Osteoblast (primary cell): ENCODE measurements at regions not wholly inside any gene's neighbourhood (a gene's known extent, or its start where the extent isn't known, plus 50 kb on each side); places are given as distances from the start of the nearest gene placed in this dataset.

Source experiments
- DNase-seq: peaks from one replicate; pipeline ENCODE4 v3.0.0; 2011; ENCODE audit warnings: low spot score, mixed read lengths; ENCODE audit not compliant: insufficient read length; ENCODE audit errors: missing footprints
- H2AFZ ChIP-seq: 2 replicates; pipeline ENCODE4 v1.6.0; 2011; ENCODE audit warnings: mild to moderate bottlenecking, low read length
- H3K27ac ChIP-seq: 2 replicates; pipeline ENCODE4 v1.5.1; 2011; ENCODE audit warnings: mild to moderate bottlenecking, low read depth, low read length, moderate library complexity
- H3K27me3 ChIP-seq: 2 replicates; pipeline ENCODE4 v1.6.0; 2012; ENCODE audit warnings: mild to moderate bottlenecking, control low read depth, inconsistent platforms, low read length, moderate library complexity; ENCODE audit not compliant: insufficient read depth
- H3K36me3 ChIP-seq: 2 replicates; pipeline ENCODE4 v1.5.1; 2011; ENCODE audit warnings: mild to moderate bottlenecking, low read length, control low read depth, moderate library complexity; ENCODE audit not compliant: insufficient read depth
- H3K4me1 ChIP-seq: 2 replicates; pipeline ENCODE4 v1.5.1; 2011; ENCODE audit warnings: mild to moderate bottlenecking, low read length, control low read depth, moderate library complexity; ENCODE audit not compliant: insufficient read depth
- H3K4me2 ChIP-seq: 2 replicates; pipeline ENCODE4 v1.6.0; 2011; ENCODE audit warnings: mild to moderate bottlenecking, low read length; ENCODE audit not compliant: insufficient read depth
- H3K4me3 ChIP-seq: fragments of 200-600 bp; sonication (generic); 3 replicates; pipeline ENCODE4 v1.5.1; 2012; ENCODE audit warnings: mild to moderate bottlenecking, low read length, inconsistent platforms; ENCODE audit not compliant: insufficient read depth
- H3K79me2 ChIP-seq: 2 replicates; pipeline ENCODE4 v1.6.0; 2012; ENCODE audit warnings: mild to moderate bottlenecking, low read length, control low read depth, inconsistent platforms; ENCODE audit not compliant: insufficient read depth
- H3K9me3 ChIP-seq: 2 replicates; pipeline ENCODE4 v1.5.1; 2011; ENCODE audit warnings: low read depth, low read length, control low read depth
- H4K20me1 ChIP-seq: 2 replicates; pipeline ENCODE4 v1.6.0; 2012; ENCODE audit warnings: mild to moderate bottlenecking, low read length, control low read depth; ENCODE audit not compliant: insufficient read depth
- CTCF ChIP-seq: IDR thresholded peaks from 2 replicates; pipeline ENCODE4 v1.5.1; 2011; ENCODE audit warnings: mild to moderate bottlenecking, low read depth, low read length, moderate library complexity; ENCODE audit errors: extremely low read depth

GRCh38 chr11:34749666-34750659 is 129.1 kb downstream of the EHF start:
- no peak overlapping the region for H2AFZ ChIP-seq
- H3K79me2 ChIP-seq: no peaks in the 10 kb centered on the region
- no peaks in the 10 kb centered on the region for H4K20me1 ChIP-seq
- peaks cover 11% of the 10 kb centered on the region for H3K4me1 ChIP-seq
- no peaks in the 10 kb centered on the region for H3K9me3 ChIP-seq
- H3K4me3 ChIP-seq: no peak overlapping the region
- H3K27me3 ChIP-seq: peaks cover 56% of the 10 kb centered on the region
- no peaks in the 10 kb centered on the region for H3K36me3 ChIP-seq
- no peak for TF ChIP-seq CTCF
- no peak for DNase-seq
- no peak overlapping the region for H3K27ac ChIP-seq
- peak overlapping the region; percentile 10 for H3K4me2 ChIP-seq

DNA sequence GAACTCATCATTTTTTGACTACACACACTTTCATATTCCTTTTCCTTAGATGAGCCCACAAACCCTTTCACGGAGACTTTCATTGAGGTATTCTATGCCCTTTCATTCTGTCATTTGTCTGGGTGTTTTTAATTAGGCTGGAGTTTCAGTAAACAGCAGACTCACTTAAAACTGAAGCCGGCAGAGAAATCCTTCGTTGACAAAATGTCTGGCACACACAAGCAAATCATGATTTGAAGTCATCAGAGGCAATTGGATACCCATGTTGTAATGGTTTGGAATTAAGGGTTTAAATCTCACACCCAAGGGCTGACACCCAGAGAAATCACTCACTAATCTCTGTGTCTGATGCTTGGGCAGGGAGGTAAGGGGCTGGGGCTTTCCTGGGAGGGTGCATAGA is 127.1 kb downstream of the EHF start:
- H3K9me3 ChIP-seq: no peaks in the 10 kb centered on the region
- H4K20me1 ChIP-seq: no peaks in the 10 kb centered on the region
- DNase-seq: no peak

DNA sequence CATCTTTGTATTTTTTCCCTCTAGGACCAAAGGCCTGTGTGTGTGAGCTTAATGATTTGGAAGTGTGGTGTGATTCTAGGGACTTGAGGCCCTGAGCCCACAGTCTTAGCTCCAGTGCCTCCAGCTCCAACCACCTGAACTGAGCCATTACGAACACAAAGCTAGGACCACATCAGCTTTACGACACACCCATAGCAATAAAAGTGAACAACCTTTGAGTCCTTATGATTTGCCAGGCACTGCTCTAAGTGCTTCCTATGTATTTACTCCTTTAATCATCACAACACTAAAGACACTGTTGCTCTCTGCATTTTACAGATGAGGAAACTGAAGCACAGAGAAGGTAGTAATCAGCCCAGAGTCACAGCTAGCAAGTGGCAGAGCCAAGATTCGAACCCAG is 126.4 kb downstream of the EHF start:
- Histone ChIP-seq H3K4me2 (no peak overlapping the region), H3K27ac (no peak overlapping the region), H3K4me1 (peaks cover 11% of the 10 kb centered on the region), H4K20me1 (no peaks in the 10 kb centered on the region), H2AFZ (no peak overlapping the region), H3K27me3 (peaks cover 41% of the 10 kb centered on the region), H3K79me2 (no peaks in the 10 kb centered on the region), H3K36me3 (no peaks in the 10 kb centered on the region), H3K4me3 (no peak overlapping the region), H3K9me3 (no peaks in the 10 kb centered on the region)
- DNase-seq: no peak
- no peak for TF ChIP-seq CTCF

More for the DNA sequence above, 127.1 kb downstream of the EHF start:
- no peak overlapping the region for H3K4me2 ChIP-seq
- no peak overlapping the region for H3K4me3 ChIP-seq
- H3K27me3 ChIP-seq: peaks cover 45% of the 10 kb centered on the region
- H3K27ac ChIP-seq: no peak overlapping the region
- H3K36me3 ChIP-seq: no peaks in the 10 kb centered on the region
- H3K4me1 ChIP-seq: peaks cover 11% of the 10 kb centered on the region
- H3K79me2 ChIP-seq: no peaks in the 10 kb centered on the region
- no peak overlapping the region for H2AFZ ChIP-seq
- no peak for TF ChIP-seq CTCF

GRCh38 chr11:34745195-34745594 is 124.3 kb downstream of the EHF start:
- Histone ChIP-seq H3K4me1 (peaks cover 4% of the 10 kb centered on the region), H3K36me3 (no peaks in the 10 kb centered on the region), H2AFZ (no peak overlapping the region), H3K9me3 (no peaks in the 10 kb centered on the region), H3K4me3 (no peak overlapping the region), H3K4me2 (no peak overlapping the region), H4K20me1 (no peaks in the 10 kb centered on the region), H3K79me2 (no peaks in the 10 kb centered on the region), H3K27me3 (peaks cover 26% of the 10 kb centered on the region), H3K27ac (no peak overlapping the region)
- DNase-seq: no peak
- TF ChIP-seq CTCF: no peak
